ENCODE measurements at regions not wholly inside any gene's neighbourhood (a gene's known extent, or its start where the extent isn't known, plus 50 kb on each side); places are given as distances from the start of the nearest gene placed in this dataset.

GRCh38 chr16:79301051-79301450 lies 299.5 kb downstream of the MAF start:
- ATAC-seq (no peak), DNase-seq (no peak)
- Mint-ChIP-seq H3K4me3 (no peak overlapping the region), H3K27me3 (ENCODE audit: low read depth) (no peaks in the 10 kb centered on the region), H3K36me3 (ENCODE audit: insufficient read depth) (no peaks in the 10 kb centered on the region), H3K9me3 (no peaks in the 10 kb centered on the region), H3K4me1 (ENCODE audit: low read depth) (peaks cover 10% of the 10 kb centered on the region)

GRCh38 chr16:79298894-79299799 lies 301.4 kb downstream of the MAF start:
- no peaks in the 10 kb centered on the region for H3K36me3 Mint-ChIP-seq (ENCODE audit: insufficient read depth)
- H3K27me3 Mint-ChIP-seq (ENCODE audit: low read depth), result no peaks in the 10 kb centered on the region
- peaks cover 12% of the 10 kb centered on the region for H3K4me1 Mint-ChIP-seq (ENCODE audit: low read depth)
- no peak for ATAC-seq
- H3K9me3 Mint-ChIP-seq, result no peaks in the 10 kb centered on the region
- DNase-seq, result no peak
- H3K4me3 Mint-ChIP-seq, result no peak overlapping the region

GRCh38 chr16:79298476-79298875 lies 302.1 kb downstream of the MAF start:
- DNase-seq (no peak), ATAC-seq (no peak)
- no peaks in the 10 kb centered on the region for H3K27me3 Mint-ChIP-seq (ENCODE audit: low read depth)
- H3K4me1 Mint-ChIP-seq (ENCODE audit: low read depth), result peaks cover 12% of the 10 kb centered on the region
- H3K36me3 Mint-ChIP-seq (ENCODE audit: insufficient read depth), result no peaks in the 10 kb centered on the region
- H3K4me3 Mint-ChIP-seq, result no peak overlapping the region
- no peaks in the 10 kb centered on the region for H3K9me3 Mint-ChIP-seq

- no peaks in the 10 kb centered on the region for H3K27me3 Mint-ChIP-seq (ENCODE audit: low read depth)
- no peak for ATAC-seq
- H3K36me3 Mint-ChIP-seq (ENCODE audit: insufficient read depth), result no peaks in the 10 kb centered on the region
- no peak overlapping the region for H3K4me3 Mint-ChIP-seq
- peaks cover 12% of the 10 kb centered on the region for H3K4me1 Mint-ChIP-seq (ENCODE audit: low read depth)
- H3K9me3 Mint-ChIP-seq, result no peaks in the 10 kb centered on the region
- no peak for DNase-seq
These were observed 302.7 kb downstream of the MAF start for GRCh38 chr16:79297805-79298204.

- H3K36me3 Mint-ChIP-seq (ENCODE audit: insufficient read depth), result no peaks in the 10 kb centered on the region
- H3K4me1 Mint-ChIP-seq (ENCODE audit: low read depth), result peaks cover 12% of the 10 kb centered on the region
- no peaks in the 10 kb centered on the region for H3K9me3 Mint-ChIP-seq
- H3K27me3 Mint-ChIP-seq (ENCODE audit: low read depth), result no peaks in the 10 kb centered on the region
- DNase-seq (no peak), ATAC-seq (no peak)
- H3K4me3 Mint-ChIP-seq, result no peak overlapping the region
These were observed 303.2 kb downstream of the MAF start for GRCh38 chr16:79297296-79297695.

GRCh38 chr16:79296491-79296890 lies 304.0 kb downstream of the MAF start:
- no peaks in the 10 kb centered on the region for H3K9me3 Mint-ChIP-seq
- DNase-seq (no peak), ATAC-seq (no peak)
- H3K36me3 Mint-ChIP-seq (ENCODE audit: insufficient read depth), result no peaks in the 10 kb centered on the region
- no peak overlapping the region for H3K4me3 Mint-ChIP-seq
- H3K27me3 Mint-ChIP-seq (ENCODE audit: low read depth), result no peaks in the 10 kb centered on the region
- H3K4me1 Mint-ChIP-seq (ENCODE audit: low read depth), result peaks cover 12% of the 10 kb centered on the region

GRCh38 chr16:79295746-79296145 lies 304.8 kb downstream of the MAF start:
- H3K36me3 Mint-ChIP-seq (ENCODE audit: insufficient read depth), result no peaks in the 10 kb centered on the region

GRCh38 chr16:79295162-79295561 lies 305.4 kb downstream of the MAF start:
- Mint-ChIP-seq H3K4me1 (ENCODE audit: low read depth) (peaks cover 12% of the 10 kb centered on the region), H3K36me3 (ENCODE audit: insufficient read depth) (no peaks in the 10 kb centered on the region), H3K9me3 (no peaks in the 10 kb centered on the region), H3K27me3 (ENCODE audit: low read depth) (no peaks in the 10 kb centered on the region), H3K4me3 (no peak overlapping the region)
- ATAC-seq (no peak), DNase-seq (no peak)

More at GRCh38 chr16:79295746-79296145, 304.8 kb downstream of the MAF start:
- H3K4me1 Mint-ChIP-seq (ENCODE audit: low read depth), result peaks cover 12% of the 10 kb centered on the region
- no peaks in the 10 kb centered on the region for H3K27me3 Mint-ChIP-seq (ENCODE audit: low read depth)
- no peaks in the 10 kb centered on the region for H3K9me3 Mint-ChIP-seq
- no peak overlapping the region for H3K4me3 Mint-ChIP-seq
- DNase-seq (no peak), ATAC-seq (no peak)

GRCh38 chr16:79294568-79294967 lies 306.0 kb downstream of the MAF start:
- no peak for DNase-seq
- H3K4me1 Mint-ChIP-seq (ENCODE audit: low read depth), result peaks cover 12% of the 10 kb centered on the region
- H3K9me3 Mint-ChIP-seq, result no peaks in the 10 kb centered on the region
- no peaks in the 10 kb centered on the region for H3K27me3 Mint-ChIP-seq (ENCODE audit: low read depth)
- no peak overlapping the region for H3K4me3 Mint-ChIP-seq
- no peak for ATAC-seq
- no peaks in the 10 kb centered on the region for H3K36me3 Mint-ChIP-seq (ENCODE audit: insufficient read depth)

- no peak for ATAC-seq
- Mint-ChIP-seq H3K36me3 (ENCODE audit: insufficient read depth) (no peaks in the 10 kb centered on the region), H3K9me3 (no peaks in the 10 kb centered on the region), H3K4me3 (no peak overlapping the region), H3K4me1 (ENCODE audit: low read depth) (peaks cover 14% of the 10 kb centered on the region), H3K27me3 (ENCODE audit: low read depth) (no peaks in the 10 kb centered on the region)
- no peak for DNase-seq
These were observed 306.6 kb downstream of the MAF start for GRCh38 chr16:79293836-79294460.

GRCh38 chr16:79288066-79288465 lies 312.5 kb downstream of the MAF start:
- no peaks in the 10 kb centered on the region for H3K9me3 Mint-ChIP-seq
- H3K27me3 Mint-ChIP-seq (ENCODE audit: low read depth), result peaks cover 2% of the 10 kb centered on the region
- peak in 1 of 2 donors; percentile 23 for ATAC-seq

GRCh38 chr16:79287424-79287917 lies 313.1 kb downstream of the MAF start:
- ATAC-seq (no peak), DNase-seq (no peak)
- peak overlapping the region; percentile 56 for H3K4me3 Mint-ChIP-seq
- no peaks in the 10 kb centered on the region for H3K36me3 Mint-ChIP-seq (ENCODE audit: insufficient read depth)
- H3K4me1 Mint-ChIP-seq (ENCODE audit: low read depth), result peaks cover 52% of the 10 kb centered on the region
- no peaks in the 10 kb centered on the region for H3K9me3 Mint-ChIP-seq
- peaks cover 2% of the 10 kb centered on the region for H3K27me3 Mint-ChIP-seq (ENCODE audit: low read depth)

More at GRCh38 chr16:79288066-79288465, 312.5 kb downstream of the MAF start:
- Mint-ChIP-seq H3K4me1 (ENCODE audit: low read depth) (peaks cover 46% of the 10 kb centered on the region), H3K4me3 (no peak overlapping the region), H3K36me3 (ENCODE audit: insufficient read depth) (no peaks in the 10 kb centered on the region)
- no peak for DNase-seq

GRCh38 chr16:79286646-79287423 lies 313.7 kb downstream of the MAF start:
- DNase-seq (no peak), ATAC-seq (peak; percentile 59 to 65)
- Mint-ChIP-seq H3K4me1 (ENCODE audit: low read depth) (peaks cover 58% of the 10 kb centered on the region), H3K9me3 (no peaks in the 10 kb centered on the region), H3K4me3 (peak overlapping the region; percentile 56), H3K36me3 (ENCODE audit: insufficient read depth) (no peaks in the 10 kb centered on the region), H3K27me3 (ENCODE audit: low read depth) (peaks cover 2% of the 10 kb centered on the region)

GRCh38 chr16:79284766-79285165 lies 315.8 kb downstream of the MAF start:
- peaks cover 2% of the 10 kb centered on the region for H3K27me3 Mint-ChIP-seq (ENCODE audit: low read depth)

More at GRCh38 chr16:79284766-79285165, 315.8 kb downstream of the MAF start:
- peaks cover 75% of the 10 kb centered on the region for H3K4me1 Mint-ChIP-seq (ENCODE audit: low read depth)
- H3K9me3 Mint-ChIP-seq, result no peaks in the 10 kb centered on the region
- ATAC-seq, result no peak
- H3K36me3 Mint-ChIP-seq (ENCODE audit: insufficient read depth), result no peaks in the 10 kb centered on the region
- no peak overlapping the region for H3K4me3 Mint-ChIP-seq
- DNase-seq, result no peak

All from activated T-cell treated with anti-CD3 and anti-CD28 coated beads, Interleukin-2, amount 50 U/mL, for 4 hours (primary cell).